ENCODE measurements at regions not wholly inside any gene's neighbourhood (a gene's known extent, or its start where the extent isn't known, plus 50 kb on each side); places are given as distances from the start of the nearest gene placed in this dataset.
A peak's percentile ranks its signal among the peaks of the same experiment; 100 is the strongest.
"Not testable (repeated sequence)": the region's sequence is repeated elsewhere in the genome, so short reads cannot be mapped to it uniquely, and the experiment has no call there.

GRCh38 chr10:6881987-6882386 lies 301.9 kb upstream of the PRKCQ start:
- DNase-seq (ENCODE audit: low read depth), result no peak

- peak; percentile 73 for DNase-seq (ENCODE audit: low read depth)
Observed at GRCh38 chr10:6877722-6878392, 297.8 kb upstream of the PRKCQ start.

GRCh38 chr10:6877336-6877721 lies 297.3 kb upstream of the PRKCQ start:
- DNase-seq (ENCODE audit: low read depth), result peak; percentile 93

- no peak for DNase-seq (ENCODE audit: low read depth)
Observed at GRCh38 chr10:6875269-6875865, 295.3 kb upstream of the PRKCQ start.

GRCh38 chr10:6871128-6871527 lies 291.1 kb upstream of the PRKCQ start:
- no peak for DNase-seq (ENCODE audit: low read depth)

- peak; percentile 11 for DNase-seq (ENCODE audit: low read depth)
Observed at GRCh38 chr10:6868036-6868725, 288.1 kb upstream of the PRKCQ start.

GRCh38 chr10:6866757-6867156 lies 286.7 kb upstream of the PRKCQ start:
- DNase-seq (ENCODE audit: low read depth), result no peak

GRCh38 chr10:6864142-6864541 lies 284.1 kb upstream of the PRKCQ start:
- no peak for DNase-seq (ENCODE audit: low read depth)

GRCh38 chr10:6863381-6863780 lies 283.3 kb upstream of the PRKCQ start:
- DNase-seq (ENCODE audit: low read depth), result no peak

GRCh38 chr10:6850452-6850851 lies 270.4 kb upstream of the PRKCQ start:
- DNase-seq (ENCODE audit: low read depth), result no peak

- no peak for DNase-seq (ENCODE audit: low read depth)
Observed at GRCh38 chr10:6847561-6847960, 267.5 kb upstream of the PRKCQ start.

GRCh38 chr10:6843894-6844650 lies 264.0 kb upstream of the PRKCQ start:
- no peak for DNase-seq (ENCODE audit: low read depth)

- DNase-seq (ENCODE audit: low read depth), result no peak
Observed at GRCh38 chr10:6843481-6843881, 263.4 kb upstream of the PRKCQ start.

GRCh38 chr10:6842722-6843121 lies 262.6 kb upstream of the PRKCQ start:
- no peak for DNase-seq (ENCODE audit: low read depth)

- no peak for DNase-seq (ENCODE audit: low read depth)
Observed at GRCh38 chr10:6841761-6842160, 261.7 kb upstream of the PRKCQ start.

GRCh38 chr10:6840766-6841165 lies 260.7 kb upstream of the PRKCQ start:
- DNase-seq (ENCODE audit: low read depth), result peak; percentile 33

GRCh38 chr10:6840201-6840691 lies 260.2 kb upstream of the PRKCQ start:
- peak; percentile 19 for DNase-seq (ENCODE audit: low read depth)

- peak; percentile 88 for DNase-seq (ENCODE audit: low read depth)
Observed at GRCh38 chr10:6838118-6838517, 258.0 kb upstream of the PRKCQ start.

GRCh38 chr10:6833458-6834011 lies 253.5 kb upstream of the PRKCQ start:
- no peak for DNase-seq (ENCODE audit: low read depth)

GRCh38 chr10:6830981-6831380 lies 250.9 kb upstream of the PRKCQ start:
- not testable (repeated sequence) for DNase-seq (ENCODE audit: low read depth)

GRCh38 chr10:6824793-6825192 lies 244.7 kb upstream of the PRKCQ start:
- not testable (repeated sequence) for DNase-seq (ENCODE audit: low read depth)

Data from myocyte (in vitro differentiated cells).